ENCODE measurements at regions not wholly inside any gene's neighbourhood (a gene's known extent, or its start where the extent isn't known, plus 50 kb on each side); places are given as distances from the start of the nearest gene placed in this dataset.
"Not testable (repeated sequence)": the region's sequence is repeated elsewhere in the genome, so short reads cannot be mapped to it uniquely, and the experiment has no call there.

- TF ChIP-seq CTCF (IDR thresholded peaks at IDR 0.05); POLR2A (IDR thresholded peaks at IDR 0.05; ENCODE audit: low read depth); POLR2AphosphoS5 (IDR thresholded peaks at IDR 0.05): not testable (repeated sequence)
These were observed 55.3 kb upstream of the GARIN1A start for GRCh38 chr7:128616799-128617198.

Data from esophagus muscularis mucosa (tissue), 3 donors.